Endothelial cell (in vitro differentiated cells): ENCODE measurements at regions not wholly inside any gene's neighbourhood (a gene's known extent, or its start where the extent isn't known, plus 50 kb on each side); places are given as distances from the start of the nearest gene placed in this dataset.

Experiments
- DNase-seq: peaks from one replicate; pipeline ENCODE4 v3.0.0; 2021; ENCODE audit warnings: low spot score
- H3K27ac Mint-ChIP-seq: one replicate; pipeline ENCODE4 v1.8.0; 2021; ENCODE audit warnings: mixed read lengths, inconsistent platforms; ENCODE audit not compliant: unreplicated experiment
- H3K27me3 Mint-ChIP-seq: one replicate; pipeline ENCODE4 v1.8.0; 2021; ENCODE audit warnings: mild to moderate bottlenecking, moderate library complexity, mixed read lengths, inconsistent platforms; ENCODE audit not compliant: unreplicated experiment
- H3K36me3 Mint-ChIP-seq: one replicate; pipeline ENCODE4 v1.8.0; 2021; ENCODE audit warnings: mild to moderate bottlenecking, low read depth, mixed read lengths, inconsistent platforms; ENCODE audit not compliant: unreplicated experiment
- H3K4me1 Mint-ChIP-seq: one replicate; pipeline ENCODE4 v1.8.0; 2021; ENCODE audit warnings: mild to moderate bottlenecking, mixed read lengths, inconsistent platforms; ENCODE audit not compliant: unreplicated experiment
- H3K4me3 Mint-ChIP-seq: one replicate; pipeline ENCODE4 v1.8.0; 2021; ENCODE audit warnings: mild to moderate bottlenecking, mixed read lengths, inconsistent platforms; ENCODE audit not compliant: unreplicated experiment
- H3K9me3 Mint-ChIP-seq: one replicate; pipeline ENCODE4 v1.8.0; 2021; ENCODE audit warnings: mixed read lengths, inconsistent platforms; ENCODE audit not compliant: unreplicated experiment
- TF ChIP-seq, protein P1 (sequence below): fragments of 200-600 bp; sonication (generic); IDR thresholded peaks from one replicate; pipeline ENCODE4 v1.5.0; 2021; ENCODE audit warnings: antibody characterized with exemption; ENCODE audit not compliant: unreplicated experiment

GRCh38 chr4:166309286-166309685 is 436.2 kb downstream of the TLL1 start:
- TF ChIP-seq, protein P1, sequence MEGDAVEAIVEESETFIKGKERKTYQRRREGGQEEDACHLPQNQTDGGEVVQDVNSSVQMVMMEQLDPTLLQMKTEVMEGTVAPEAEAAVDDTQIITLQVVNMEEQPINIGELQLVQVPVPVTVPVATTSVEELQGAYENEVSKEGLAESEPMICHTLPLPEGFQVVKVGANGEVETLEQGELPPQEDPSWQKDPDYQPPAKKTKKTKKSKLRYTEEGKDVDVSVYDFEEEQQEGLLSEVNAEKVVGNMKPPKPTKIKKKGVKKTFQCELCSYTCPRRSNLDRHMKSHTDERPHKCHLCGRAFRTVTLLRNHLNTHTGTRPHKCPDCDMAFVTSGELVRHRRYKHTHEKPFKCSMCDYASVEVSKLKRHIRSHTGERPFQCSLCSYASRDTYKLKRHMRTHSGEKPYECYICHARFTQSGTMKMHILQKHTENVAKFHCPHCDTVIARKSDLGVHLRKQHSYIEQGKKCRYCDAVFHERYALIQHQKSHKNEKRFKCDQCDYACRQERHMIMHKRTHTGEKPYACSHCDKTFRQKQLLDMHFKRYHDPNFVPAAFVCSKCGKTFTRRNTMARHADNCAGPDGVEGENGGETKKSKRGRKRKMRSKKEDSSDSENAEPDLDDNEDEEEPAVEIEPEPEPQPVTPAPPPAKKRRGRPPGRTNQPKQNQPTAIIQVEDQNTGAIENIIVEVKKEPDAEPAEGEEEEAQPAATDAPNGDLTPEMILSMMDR, result no peak
- H3K27ac Mint-ChIP-seq, result no peak overlapping the region
- no peak for DNase-seq
- H3K4me3 Mint-ChIP-seq, result no peak overlapping the region
- H3K36me3 Mint-ChIP-seq, result no peaks in the 10 kb centered on the region
- no peaks in the 10 kb centered on the region for H3K9me3 Mint-ChIP-seq
- H3K27me3 Mint-ChIP-seq, result no peaks in the 10 kb centered on the region
- H3K4me1 Mint-ChIP-seq, result no peaks in the 10 kb centered on the region

DNA sequence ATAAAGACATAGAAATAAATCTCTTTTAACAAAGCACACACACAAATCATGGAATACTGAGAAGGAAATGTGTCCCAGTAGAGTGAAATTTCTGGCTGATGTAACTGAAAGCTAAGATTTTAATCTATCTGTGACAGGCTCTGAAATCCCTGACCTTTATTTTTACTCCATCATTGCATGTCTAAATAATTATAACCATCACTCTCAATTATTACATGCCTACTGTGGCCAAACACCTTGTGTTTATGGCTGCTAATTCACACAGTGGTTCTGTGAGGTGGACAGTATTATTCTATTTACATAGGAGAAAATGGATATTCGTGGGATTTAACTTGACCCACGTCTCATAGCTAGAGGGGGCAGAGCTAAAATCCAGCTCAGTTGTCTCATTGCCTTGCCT is 438.1 kb downstream of the TLL1 start:
- Mint-ChIP-seq H3K27ac (no peak overlapping the region), H3K4me3 (no peak overlapping the region), H3K36me3 (no peaks in the 10 kb centered on the region), H3K27me3 (no peaks in the 10 kb centered on the region), H3K9me3 (no peaks in the 10 kb centered on the region), H3K4me1 (no peaks in the 10 kb centered on the region)
- DNase-seq, result no peak
- TF ChIP-seq, protein P1, result no peak

DNA sequence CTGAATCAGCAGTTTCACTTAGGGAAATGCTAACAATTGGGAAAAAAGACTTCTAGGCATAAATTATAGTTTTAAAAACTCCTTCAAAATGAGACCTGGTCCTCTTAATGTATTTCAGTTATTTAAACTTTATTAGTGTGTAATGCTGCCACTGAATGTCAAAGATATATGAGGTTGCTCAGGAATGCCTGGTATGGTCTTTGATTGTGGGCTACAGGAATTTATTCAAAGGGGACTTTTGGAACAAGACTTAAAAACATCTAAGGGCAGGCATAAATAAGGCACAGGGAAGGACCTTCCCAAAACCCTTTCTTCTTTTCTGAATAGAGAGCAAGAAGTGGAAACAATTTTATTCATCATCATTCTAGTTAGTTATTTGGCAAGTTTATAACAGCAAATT is 439.1 kb downstream of the TLL1 start:
- Mint-ChIP-seq H3K9me3 (no peaks in the 10 kb centered on the region), H3K36me3 (no peaks in the 10 kb centered on the region), H3K27ac (no peak overlapping the region), H3K27me3 (no peaks in the 10 kb centered on the region), H3K4me1 (no peaks in the 10 kb centered on the region), H3K4me3 (no peak overlapping the region)
- no peak for DNase-seq
- TF ChIP-seq, protein P1, result no peak

GRCh38 chr4:166314902-166315301 is 441.9 kb downstream of the TLL1 start:
- Mint-ChIP-seq H3K4me1 (no peaks in the 10 kb centered on the region), H3K9me3 (no peaks in the 10 kb centered on the region), H3K27me3 (no peaks in the 10 kb centered on the region), H3K4me3 (no peak overlapping the region), H3K36me3 (no peaks in the 10 kb centered on the region), H3K27ac (no peak overlapping the region)
- TF ChIP-seq, protein P1, result no peak
- DNase-seq, result no peak

DNA sequence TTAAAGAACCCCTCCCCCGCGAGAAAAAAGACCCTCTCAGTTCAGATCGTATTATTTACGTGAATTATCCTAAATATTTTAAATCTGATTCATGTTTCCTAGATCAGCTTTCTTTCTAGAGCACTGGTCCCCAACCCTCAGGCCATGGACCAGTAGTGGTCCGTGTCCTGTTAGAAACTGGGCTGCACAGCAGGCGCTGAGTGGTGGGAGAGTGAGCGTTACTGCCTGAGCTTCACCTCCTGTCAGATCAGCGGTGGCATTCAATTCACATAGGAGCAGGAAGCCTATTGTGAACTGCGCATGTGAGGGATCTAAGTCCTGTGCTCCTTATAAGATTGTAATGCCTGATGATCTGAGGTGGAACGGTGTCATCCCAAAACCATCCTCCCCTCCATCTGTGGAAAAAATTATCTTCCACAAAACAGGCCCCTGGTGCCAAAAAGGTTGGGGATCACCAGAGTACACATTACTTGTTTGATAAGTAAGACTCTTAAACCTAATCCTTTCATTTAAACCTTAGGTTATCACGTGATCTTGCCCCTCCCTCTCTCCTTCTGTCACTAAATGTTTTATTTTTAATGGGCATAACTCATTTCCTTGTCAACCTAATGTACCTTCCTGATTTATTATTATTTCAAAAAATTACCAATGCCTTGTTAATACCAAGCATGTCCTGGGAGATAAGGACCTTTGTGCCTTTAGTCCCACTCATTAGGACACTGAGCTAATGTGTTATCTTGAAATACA is 442.9 kb downstream of the TLL1 start:
- no peak for DNase-seq
- no peaks in the 10 kb centered on the region for H3K4me1 Mint-ChIP-seq
- H3K27me3 Mint-ChIP-seq, result no peaks in the 10 kb centered on the region

More for the DNA sequence above, 442.9 kb downstream of the TLL1 start:
- Mint-ChIP-seq H3K27ac (no peak overlapping the region), H3K4me3 (no peak overlapping the region), H3K9me3 (no peaks in the 10 kb centered on the region), H3K36me3 (no peaks in the 10 kb centered on the region)
- TF ChIP-seq, protein P1, result no peak
